Brain microvascular endothelial cell (primary cell): ENCODE measurements at regions not wholly inside any gene's neighbourhood (a gene's known extent, or its start where the extent isn't known, plus 50 kb on each side); places are given as distances from the start of the nearest gene placed in this dataset.

Experiments
- DNase-seq: peaks from one replicate; pipeline ENCODE4 v3.0.0-alpha.2; 2020
- H3K27ac ChIP-seq: fragments of 250-450 bp; sonication (Bioruptor Pico); 2 replicates; pipeline ENCODE4 v1.5.1; 2020; ENCODE audit warnings: mild to moderate bottlenecking, moderate library complexity
- H3K27me3 ChIP-seq: fragments of 250-450 bp; sonication (Bioruptor Pico); replicated peaks from 2 replicates; pipeline ENCODE4 v1.5.1; 2020; ENCODE audit warnings: mild to moderate bottlenecking
- H3K36me3 ChIP-seq: fragments of 250-450 bp; sonication (Bioruptor Pico); replicated peaks from 2 replicates; pipeline ENCODE4 v1.5.1; 2020; ENCODE audit warnings: mild to moderate bottlenecking
- H3K4me3 ChIP-seq: 2 replicates; pipeline ENCODE4 v1.5.1; 2011; ENCODE audit warnings: low read depth, mild to moderate bottlenecking, control low read depth, low read length, moderate library complexity
- in situ Hi-C: cut with HindIII; loops from 2 replicates; pipeline ENCODE4 v1.10.0; 2017; ENCODE audit warnings: low sequenced_read_pairs, low pct_ligation_motif_present
- TF ChIP-seq, protein P1 (sequence below): IDR thresholded peaks from 2 replicates; pipeline ENCODE4 v1.5.1; 2011; ENCODE audit warnings: low read depth, mild to moderate bottlenecking, moderate library complexity, low read length, control low read depth, inconsistent platforms; ENCODE audit errors: missing control alignments

DNA sequence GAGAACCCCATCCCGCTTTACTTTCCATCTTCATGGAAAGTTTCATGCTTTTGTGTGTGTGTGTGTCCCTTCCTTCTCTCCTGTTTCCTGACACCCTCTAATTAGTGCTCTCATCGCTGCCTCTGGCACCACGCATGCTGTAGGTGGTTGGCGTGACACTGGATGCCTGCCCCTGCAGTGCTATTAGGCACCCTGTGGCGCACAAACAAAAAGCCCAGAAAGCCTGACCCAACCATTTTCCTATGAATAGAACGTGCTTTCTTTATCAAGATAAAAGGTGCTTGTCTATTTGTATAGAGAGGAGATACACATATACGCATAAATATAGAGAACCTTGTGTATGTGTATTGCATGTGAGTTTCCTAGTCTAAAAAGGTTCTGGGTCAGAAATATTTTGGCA is 120.8 kb upstream of the CDCA7L start:
- H3K4me3 ChIP-seq = no peak overlapping the region
- H3K27me3 ChIP-seq = no peaks in the 10 kb centered on the region
- DNase-seq = no peak
- H3K36me3 ChIP-seq = no peaks in the 10 kb centered on the region
- in situ Hi-C loops = no loop called here
- H3K27ac ChIP-seq = no peak overlapping the region
- TF ChIP-seq, protein P1, sequence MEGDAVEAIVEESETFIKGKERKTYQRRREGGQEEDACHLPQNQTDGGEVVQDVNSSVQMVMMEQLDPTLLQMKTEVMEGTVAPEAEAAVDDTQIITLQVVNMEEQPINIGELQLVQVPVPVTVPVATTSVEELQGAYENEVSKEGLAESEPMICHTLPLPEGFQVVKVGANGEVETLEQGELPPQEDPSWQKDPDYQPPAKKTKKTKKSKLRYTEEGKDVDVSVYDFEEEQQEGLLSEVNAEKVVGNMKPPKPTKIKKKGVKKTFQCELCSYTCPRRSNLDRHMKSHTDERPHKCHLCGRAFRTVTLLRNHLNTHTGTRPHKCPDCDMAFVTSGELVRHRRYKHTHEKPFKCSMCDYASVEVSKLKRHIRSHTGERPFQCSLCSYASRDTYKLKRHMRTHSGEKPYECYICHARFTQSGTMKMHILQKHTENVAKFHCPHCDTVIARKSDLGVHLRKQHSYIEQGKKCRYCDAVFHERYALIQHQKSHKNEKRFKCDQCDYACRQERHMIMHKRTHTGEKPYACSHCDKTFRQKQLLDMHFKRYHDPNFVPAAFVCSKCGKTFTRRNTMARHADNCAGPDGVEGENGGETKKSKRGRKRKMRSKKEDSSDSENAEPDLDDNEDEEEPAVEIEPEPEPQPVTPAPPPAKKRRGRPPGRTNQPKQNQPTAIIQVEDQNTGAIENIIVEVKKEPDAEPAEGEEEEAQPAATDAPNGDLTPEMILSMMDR = no peak

- no peak for DNase-seq
- TF ChIP-seq, protein P1 = no peak
- H3K36me3 ChIP-seq = no peaks in the 10 kb centered on the region
- in situ Hi-C loops = no loop called here
- H3K27ac ChIP-seq = no peak overlapping the region
- no peak overlapping the region for H3K4me3 ChIP-seq
- no peaks in the 10 kb centered on the region for H3K27me3 ChIP-seq
These were observed 119.1 kb upstream of the CDCA7L start for GRCh38 chr7:22064816-22065215.

- in situ Hi-C loops = no loop called here
- no peak for DNase-seq
- Histone ChIP-seq H3K27me3 (no peaks in the 10 kb centered on the region), H3K36me3 (no peaks in the 10 kb centered on the region), H3K4me3 (no peak overlapping the region), H3K27ac (no peak overlapping the region)
- TF ChIP-seq, protein P1 = no peak
These were observed 116.1 kb upstream of the CDCA7L start for GRCh38 chr7:22061775-22062174.

DNA sequence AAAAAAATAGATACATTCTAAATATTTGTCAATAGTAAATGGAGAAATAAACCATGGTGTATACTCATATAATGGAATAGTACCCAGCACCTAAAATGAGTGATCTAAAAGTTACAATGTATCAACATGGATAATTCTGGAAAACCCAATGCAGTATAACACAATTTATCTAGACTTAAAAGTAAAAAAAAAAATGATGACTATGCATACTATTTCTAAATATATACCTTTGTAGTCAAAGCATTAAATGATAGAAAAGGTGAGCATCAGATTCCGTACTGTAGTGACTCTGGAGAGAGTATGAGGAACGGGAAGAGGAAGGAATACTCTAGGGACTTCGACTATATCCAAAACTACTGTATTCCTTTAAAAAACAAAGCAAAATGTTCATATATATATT is 115.2 kb upstream of the CDCA7L start:
- Histone ChIP-seq H3K4me3 (no peak overlapping the region), H3K27me3 (no peaks in the 10 kb centered on the region), H3K27ac (no peak overlapping the region), H3K36me3 (no peaks in the 10 kb centered on the region)
- TF ChIP-seq, protein P1 = no peak
- in situ Hi-C loops = no loop called here
- DNase-seq = no peak

DNA sequence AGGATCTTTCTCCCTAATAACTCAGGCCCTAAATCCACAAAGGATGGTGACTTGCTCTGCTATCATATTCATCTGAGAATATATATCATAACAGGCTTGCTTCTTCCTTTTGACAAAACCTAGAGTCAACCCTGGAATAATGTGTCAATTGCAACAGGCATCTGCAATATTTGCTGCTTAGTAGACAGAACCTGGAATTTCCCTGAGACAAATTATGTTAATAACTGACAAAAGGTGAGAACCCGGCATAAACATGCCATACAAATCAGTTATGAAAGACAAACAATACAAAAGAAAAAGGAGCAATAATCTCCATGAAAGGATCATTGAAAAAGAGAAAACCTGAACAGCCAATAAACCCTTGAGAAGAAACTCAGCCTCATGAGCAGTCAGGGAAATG is 114.5 kb upstream of the CDCA7L start:
- no peak overlapping the region for H3K4me3 ChIP-seq
- TF ChIP-seq, protein P1 = no peak
- DNase-seq = no peak
- H3K27me3 ChIP-seq = no peaks in the 10 kb centered on the region
- in situ Hi-C loops = no loop called here
- H3K27ac ChIP-seq = no peak overlapping the region
- H3K36me3 ChIP-seq = no peaks in the 10 kb centered on the region

- TF ChIP-seq, protein P1 = no peak
- DNase-seq = no peak
- Histone ChIP-seq H3K4me3 (no peak overlapping the region), H3K27ac (no peak overlapping the region), H3K36me3 (no peaks in the 10 kb centered on the region), H3K27me3 (no peaks in the 10 kb centered on the region)
- in situ Hi-C loops = no loop called here
These were observed 109.5 kb upstream of the CDCA7L start for GRCh38 chr7:22055226-22055625.
